Epithelial cell of proximal tubule (primary cell): ENCODE measurements at regions not wholly inside any gene's neighbourhood (a gene's known extent, or its start where the extent isn't known, plus 50 kb on each side); places are given as distances from the start of the nearest gene placed in this dataset.

ENCODE experiments used
- DNase-seq: peaks from one replicate; pipeline ENCODE4 v3.0.0-alpha.2; 2011; ENCODE audit warnings: low read depth
- H3K4me3 ChIP-seq: 2 replicates; pipeline ENCODE4 v1.5.1; 2011; ENCODE audit warnings: low read depth, mild to moderate bottlenecking, low read length
- CTCF ChIP-seq: conservative IDR thresholded peaks from 2 replicates; pipeline ENCODE4 v1.5.1; 2012; ENCODE audit warnings: low read depth, mild to moderate bottlenecking, low read length

- DNase-seq, result no peak
- no peak overlapping the region for H3K4me3 ChIP-seq
- no peak for TF ChIP-seq CTCF
Measured at GRCh38 chr6:126873351-126873750, 245.1 kb upstream of the RSPO3 start.

DNA sequence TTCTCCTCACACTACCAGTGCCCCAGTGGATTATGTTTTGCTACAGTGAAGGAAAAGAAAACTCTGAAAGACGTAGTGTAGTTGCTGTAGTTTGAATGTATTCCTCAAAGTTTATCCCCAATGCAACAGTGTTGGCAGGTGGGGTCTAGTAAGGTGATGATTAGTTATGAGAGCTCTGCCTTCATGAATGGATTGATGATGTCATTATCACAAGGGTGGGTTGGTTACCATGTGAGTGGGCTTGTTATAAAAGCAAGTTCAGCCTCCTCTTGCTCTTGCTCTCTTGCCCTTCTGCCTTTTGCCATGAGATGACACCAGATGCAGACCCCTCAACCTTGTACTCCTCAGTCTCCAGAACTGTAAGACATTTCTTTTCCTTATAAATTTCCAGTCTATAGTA is 244.7 kb upstream of the RSPO3 start:
- no peak overlapping the region for H3K4me3 ChIP-seq
- DNase-seq, result no peak
- TF ChIP-seq CTCF, result no peak

DNA sequence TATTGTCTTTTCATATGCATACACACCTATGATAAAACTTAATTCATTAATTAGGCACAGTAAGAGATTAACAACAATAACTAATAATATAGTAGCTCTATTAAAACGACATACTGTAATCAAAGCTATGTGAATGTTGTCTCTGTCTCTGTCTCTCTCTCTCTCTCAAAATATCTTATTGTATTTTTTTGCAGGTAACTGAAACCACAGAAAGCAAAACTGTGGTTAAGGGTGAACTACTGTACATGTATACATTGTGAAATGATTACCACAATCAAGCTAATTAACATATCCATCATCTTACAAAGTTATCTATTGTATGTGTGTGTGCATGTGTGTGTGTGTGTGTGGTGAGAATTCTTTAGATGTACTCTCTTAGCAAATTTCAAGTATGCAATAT is 242.0 kb upstream of the RSPO3 start:
- no peak for TF ChIP-seq CTCF
- no peak overlapping the region for H3K4me3 ChIP-seq
- DNase-seq, result no peak

DNA sequence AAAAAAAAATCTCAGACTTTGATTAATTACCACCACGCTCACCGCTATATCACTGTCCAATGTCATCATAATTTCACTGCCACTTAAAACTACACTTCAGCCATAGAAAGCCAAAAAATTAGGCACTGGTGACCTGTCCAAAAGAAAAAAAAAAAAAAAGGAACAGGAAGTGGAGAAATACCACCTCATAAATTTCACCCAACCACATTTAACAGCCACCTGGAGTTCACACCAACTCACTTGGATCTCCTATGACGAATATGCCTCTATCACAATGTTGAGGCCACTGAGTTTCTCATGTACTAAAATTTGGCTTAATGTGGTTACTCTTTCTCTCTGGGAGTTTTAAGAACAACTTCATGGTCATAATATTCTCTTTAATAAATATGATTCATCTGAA is 237.5 kb upstream of the RSPO3 start:
- no peak for DNase-seq
- no peak for TF ChIP-seq CTCF

DNA sequence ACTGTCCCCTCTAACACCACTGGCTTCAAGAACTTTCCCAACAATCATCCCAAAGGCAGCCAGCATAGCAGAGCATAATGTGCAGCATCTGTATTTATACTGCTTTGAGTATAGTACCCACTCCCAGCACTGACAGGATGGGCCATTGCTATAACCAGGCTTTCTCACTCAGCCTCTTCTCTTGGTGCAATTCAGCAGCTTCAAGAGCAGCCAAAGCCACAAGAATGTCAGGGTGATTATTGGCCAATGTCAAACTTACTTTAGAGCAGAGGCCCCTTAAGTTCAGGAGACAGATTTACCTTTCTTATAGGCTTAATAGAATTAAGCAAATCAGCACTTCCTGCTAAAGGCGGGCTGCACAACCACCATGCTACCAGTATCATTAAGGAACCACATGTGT is 232.4 kb upstream of the RSPO3 start:
- TF ChIP-seq CTCF, result no peak
- DNase-seq, result no peak
- H3K4me3 ChIP-seq, result no peak overlapping the region

More for the DNA sequence above, 237.5 kb upstream of the RSPO3 start:
- no peak overlapping the region for H3K4me3 ChIP-seq

DNA sequence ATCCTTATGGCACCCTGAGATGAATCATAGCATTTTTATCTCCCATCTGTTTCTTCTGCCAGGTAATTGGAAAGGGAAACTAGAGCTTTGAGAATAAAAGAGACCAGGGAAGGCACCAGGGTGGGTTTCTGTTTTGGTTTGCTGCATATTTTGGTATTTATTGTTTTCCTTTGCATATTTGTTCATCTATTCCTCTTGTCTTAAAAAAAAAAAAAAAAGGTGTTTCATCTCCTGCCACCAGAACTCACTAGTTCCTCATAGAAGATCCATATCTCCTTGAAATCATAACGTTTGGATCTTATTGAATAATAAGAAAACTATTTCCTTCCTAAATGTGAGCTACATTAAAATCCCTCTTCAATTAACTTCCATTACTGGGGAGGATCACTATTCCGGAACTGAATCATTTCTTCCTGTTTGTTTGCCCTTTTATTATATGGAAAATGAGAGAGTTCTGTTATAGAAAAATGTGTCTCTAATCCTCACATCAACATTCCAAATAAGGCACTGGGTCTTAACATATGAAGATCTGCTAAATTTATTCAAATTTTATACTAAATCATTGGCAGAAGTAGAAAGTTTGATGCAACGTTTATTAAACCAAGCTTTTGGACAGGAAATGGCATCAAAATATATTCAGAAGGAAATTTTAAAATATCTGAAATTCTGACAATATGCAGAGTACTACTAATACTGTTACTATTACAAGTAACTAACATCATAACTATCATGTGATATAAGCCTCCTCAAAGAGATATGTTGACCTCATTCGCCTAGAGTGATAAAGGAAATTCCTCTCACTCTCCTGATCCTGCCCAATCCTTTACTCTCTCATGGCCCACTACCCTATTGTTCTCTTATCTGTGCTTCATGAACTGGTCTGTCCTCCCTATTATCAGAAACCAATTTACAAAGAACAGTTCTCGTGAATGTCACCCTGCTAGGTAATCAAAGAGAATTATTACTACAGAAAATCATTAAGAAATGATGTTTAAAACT is 229.4 kb upstream of the RSPO3 start:
- H3K4me3 ChIP-seq, result no peak overlapping the region
- no peak for TF ChIP-seq CTCF
- DNase-seq, result no peak

GRCh38 chr6:126890055-126890454 is 228.4 kb upstream of the RSPO3 start:
- H3K4me3 ChIP-seq, result no peak overlapping the region
- DNase-seq, result no peak
- no peak for TF ChIP-seq CTCF
